Lung (tissue), 11 donors: ENCODE measurements at regions not wholly inside any gene's neighbourhood (a gene's known extent, or its start where the extent isn't known, plus 50 kb on each side); places are given as distances from the start of the nearest gene placed in this dataset.
"Not testable (repeated sequence)": the region's sequence is repeated elsewhere in the genome, so short reads cannot be mapped to it uniquely, and the experiment has no call there.

ENCODE experiments used
- ATAC-seq: fragments of 200-7000 bp; cut with Tn5 transposase; one replicate; pipeline ENCODE4 v1.9.1; 2020; ENCODE audit warnings: moderate number of reproducible peaks; ENCODE audit not compliant: insufficient read depth, low FRiP score
- DNase-seq, 3 donors: peaks; one replicate each; pipeline ENCODE4 v3.0.0-alpha.2; 2013 to 2017
- H3K27ac ChIP-seq, 2 donors: one replicate each; pipeline ENCODE4 v1.5.1; 2013; ENCODE audit warnings: mild to moderate bottlenecking in 2 of 2, moderate library complexity in 2 of 2, control low read depth in 1 of 2, inconsistent platforms in 1 of 2, low read depth in 1 of 2, low read length in 1 of 2
- H3K27me3 ChIP-seq, 3 donors: one replicate each; pipeline ENCODE4 v1.5.1; 2013; ENCODE audit warnings: low read length in 2 of 3; ENCODE audit not compliant: control insufficient read depth in 3 of 3, insufficient read depth in 3 of 3
- H3K36me3 ChIP-seq, 4 donors: one replicate each; pipeline ENCODE4 v1.5.1; 2013; ENCODE audit warnings: low read length in 4 of 4, mild to moderate bottlenecking in 1 of 4, moderate library complexity in 1 of 4; ENCODE audit not compliant: control insufficient read depth in 4 of 4, insufficient read depth in 4 of 4
- H3K4me1 ChIP-seq, 5 donors: one replicate each; pipeline ENCODE4 v1.5.1; 2013; ENCODE audit warnings: low read length in 5 of 5, mild to moderate bottlenecking in 2 of 5, moderate library complexity in 1 of 5; ENCODE audit not compliant: control insufficient read depth in 5 of 5, insufficient read depth in 5 of 5
- H3K4me3 ChIP-seq: one replicate; pipeline ENCODE4 v1.5.1; 2013; ENCODE audit warnings: mild to moderate bottlenecking, control low read depth, moderate library complexity
- H3K9ac ChIP-seq, 2 donors: one replicate each; pipeline ENCODE4 v1.5.1; 2013; ENCODE audit warnings: low read length in 2 of 2, control low read depth in 1 of 2; ENCODE audit not compliant: insufficient read depth in 1 of 2
- H3K9me3 ChIP-seq, 4 donors: one replicate each; pipeline ENCODE4 v1.5.1; 2013; ENCODE audit warnings: low read length in 3 of 4, mild to moderate bottlenecking in 1 of 4, moderate library complexity in 1 of 4; ENCODE audit not compliant: control insufficient read depth in 4 of 4, insufficient read depth in 3 of 4
- CTCF ChIP-seq: IDR thresholded peaks from 2 replicates; pipeline ENCODE4 v1.5.1; 2012; ENCODE audit warnings: mild to moderate bottlenecking; ENCODE audit errors: control extremely low read depth, extremely low read depth
- WGBS, 2 donors: extraction: QIAGEN DNeasy Blood & Tissue Kit; methylation state at CpG; one replicate each; pipeline ENCODE4 v1.1.7; 2013; 5-methylcytosine and 5-hydroxymethylcytosine counted together
- donor health status: control.
- donor health status: control.
- donor health status: Bipolar disorder and iron deficiency.
- donor health status: healthy.
- donor health status: DM: yes; HTN: yes; CAD: no.

- no peak overlapping the region for H3K9ac ChIP-seq
- no peak for TF ChIP-seq CTCF
- H3K9me3 ChIP-seq = peaks cover 0 to 1% (median 0%) of the 10 kb centered on the region in 4 donors
- no peak overlapping the region for H3K27ac ChIP-seq
- H3K36me3 ChIP-seq = no peaks in the 10 kb centered on the region
- H3K4me3 ChIP-seq = no peak overlapping the region
- WGBS, 2 donors = 80 to 85% methylated on average over 2 of the region's 2 CpGs
- no peaks in the 10 kb centered on the region for H3K27me3 ChIP-seq
- H3K4me1 ChIP-seq = no peaks in the 10 kb centered on the region
- ATAC-seq = no peak
- DNase-seq = no peak
Observed at GRCh38 chr11:106523171-106523570, 445.7 kb downstream of the AASDHPPT start.

- Histone ChIP-seq H3K9ac (no peak overlapping the region), H3K9me3 (peaks cover 0 to 1% (median 0%) of the 10 kb centered on the region in 4 donors), H3K27ac (no peak overlapping the region), H3K4me1 (no peaks in the 10 kb centered on the region), H3K36me3 (no peaks in the 10 kb centered on the region), H3K4me3 (no peak overlapping the region), H3K27me3 (no peaks in the 10 kb centered on the region)
- 92 to 96% methylated on average over 2 of the region's 2 CpGs for WGBS, 2 donors
- no peak for TF ChIP-seq CTCF
- ATAC-seq (no peak), DNase-seq (no peak)
Observed at GRCh38 chr11:106523921-106524320, 446.5 kb downstream of the AASDHPPT start.

- no peaks in the 10 kb centered on the region for H3K27me3 ChIP-seq
- ATAC-seq = no peak
- no peak for DNase-seq
- H3K27ac ChIP-seq = no peak overlapping the region
- H3K4me3 ChIP-seq = no peak overlapping the region
- no peaks in the 10 kb centered on the region for H3K4me1 ChIP-seq
- no peak for TF ChIP-seq CTCF
- no peak overlapping the region for H3K9ac ChIP-seq
- no peaks in the 10 kb centered on the region for H3K36me3 ChIP-seq
- H3K9me3 ChIP-seq = peaks cover 0 to 1% (median 0%) of the 10 kb centered on the region in 4 donors
- WGBS, 2 donors = 67 to 74% methylated on average over 2 of the region's 2 CpGs
Observed at GRCh38 chr11:106524436-106524835, 447.0 kb downstream of the AASDHPPT start.

DNA sequence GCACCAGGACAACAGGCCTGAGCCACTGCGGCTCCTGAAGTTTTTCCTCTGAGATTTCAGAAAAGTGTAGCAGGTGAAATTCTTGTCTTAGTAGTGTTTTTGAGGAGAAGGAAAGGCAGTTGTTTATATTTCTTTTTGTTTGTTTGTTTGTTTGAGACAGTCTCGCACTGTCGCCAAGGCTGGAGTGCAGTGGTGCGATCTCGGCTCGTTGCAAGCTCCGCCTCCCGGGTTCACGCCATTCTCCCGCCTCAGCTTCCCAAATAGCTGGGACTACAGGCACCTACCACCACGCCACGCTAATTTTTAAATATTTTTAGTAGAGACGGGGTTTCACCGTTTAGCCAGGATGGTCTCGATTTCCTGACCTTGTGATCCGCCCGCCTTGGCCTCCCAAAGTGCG, 454.2 kb downstream of the AASDHPPT start:
- DNase-seq, H3K27me3 ChIP-seq, H3K36me3 ChIP-seq, H3K4me1 ChIP-seq, H3K4me3 ChIP-seq, ATAC-seq, H3K9ac ChIP-seq, H3K9me3 ChIP-seq, H3K27ac ChIP-seq: not testable (repeated sequence)
- WGBS, 2 donors = 89 to 91% methylated on average over 18 of the region's 18 CpGs
